ENCODE measurements at regions not wholly inside any gene's neighbourhood (a gene's known extent, or its start where the extent isn't known, plus 50 kb on each side); places are given as distances from the start of the nearest gene placed in this dataset.
"Not testable (repeated sequence)": the region's sequence is repeated elsewhere in the genome, so short reads cannot be mapped to it uniquely, and the experiment has no call there.

DNA sequence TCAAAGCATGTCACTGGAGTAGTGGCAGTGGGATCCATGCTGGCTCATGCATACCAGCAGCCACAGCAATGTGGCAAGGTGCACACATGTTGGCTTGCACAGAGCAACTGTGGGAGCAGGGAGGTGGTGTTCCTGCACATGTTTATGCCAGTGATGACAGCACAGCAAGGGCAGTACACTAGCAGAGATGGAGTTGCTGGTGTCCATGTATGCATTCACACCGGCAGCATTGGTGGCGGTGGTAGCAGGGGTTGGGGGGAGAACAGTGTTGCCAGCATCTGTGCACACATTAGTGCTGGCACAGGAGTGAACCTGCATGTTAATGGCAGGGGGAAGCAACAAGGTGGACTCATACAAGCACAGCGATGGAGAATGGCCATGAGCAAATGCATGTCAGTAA, 202.0 kb upstream of the KCNMB2 start:
- no peak for DNase-seq (ENCODE audit: low read depth)

DNA sequence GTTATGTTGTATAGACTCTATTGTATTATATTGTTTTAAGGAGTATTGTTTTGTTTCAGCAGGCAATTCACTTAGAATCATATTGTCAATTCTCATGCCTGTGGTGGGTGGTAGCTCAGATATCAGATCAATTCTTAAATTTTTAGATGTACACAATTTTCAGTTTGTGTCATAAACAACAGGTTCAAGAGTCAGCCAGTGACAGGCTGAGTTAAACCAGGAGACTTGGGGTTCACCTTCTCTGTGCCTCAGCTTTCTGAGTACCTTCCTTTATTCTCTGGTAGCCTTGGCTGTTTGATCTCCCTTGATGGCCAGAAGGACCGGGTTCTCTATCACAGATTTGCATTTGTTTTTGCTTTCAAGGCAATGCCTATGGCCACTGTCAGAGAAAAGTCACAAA, 199.9 kb upstream of the KCNMB2 start:
- DNase-seq (ENCODE audit: low read depth): no peak
- TF ChIP-seq, protein P1, sequence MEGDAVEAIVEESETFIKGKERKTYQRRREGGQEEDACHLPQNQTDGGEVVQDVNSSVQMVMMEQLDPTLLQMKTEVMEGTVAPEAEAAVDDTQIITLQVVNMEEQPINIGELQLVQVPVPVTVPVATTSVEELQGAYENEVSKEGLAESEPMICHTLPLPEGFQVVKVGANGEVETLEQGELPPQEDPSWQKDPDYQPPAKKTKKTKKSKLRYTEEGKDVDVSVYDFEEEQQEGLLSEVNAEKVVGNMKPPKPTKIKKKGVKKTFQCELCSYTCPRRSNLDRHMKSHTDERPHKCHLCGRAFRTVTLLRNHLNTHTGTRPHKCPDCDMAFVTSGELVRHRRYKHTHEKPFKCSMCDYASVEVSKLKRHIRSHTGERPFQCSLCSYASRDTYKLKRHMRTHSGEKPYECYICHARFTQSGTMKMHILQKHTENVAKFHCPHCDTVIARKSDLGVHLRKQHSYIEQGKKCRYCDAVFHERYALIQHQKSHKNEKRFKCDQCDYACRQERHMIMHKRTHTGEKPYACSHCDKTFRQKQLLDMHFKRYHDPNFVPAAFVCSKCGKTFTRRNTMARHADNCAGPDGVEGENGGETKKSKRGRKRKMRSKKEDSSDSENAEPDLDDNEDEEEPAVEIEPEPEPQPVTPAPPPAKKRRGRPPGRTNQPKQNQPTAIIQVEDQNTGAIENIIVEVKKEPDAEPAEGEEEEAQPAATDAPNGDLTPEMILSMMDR (conservative IDR thresholded peaks at IDR 0.05; ENCODE audit: low read depth, low read length): no peak

More for the DNA sequence above, 202.0 kb upstream of the KCNMB2 start:
- H3K4me3 ChIP-seq (ENCODE audit: low read length): no peak overlapping the region
- TF ChIP-seq, protein P1 (conservative IDR thresholded peaks at IDR 0.05; ENCODE audit: low read depth, low read length): no peak

GRCh38 chr3:178340506-178340905, 195.7 kb upstream of the KCNMB2 start:
- H3K4me3 ChIP-seq (ENCODE audit: low read length): no peak overlapping the region
- TF ChIP-seq, protein P1 (conservative IDR thresholded peaks at IDR 0.05; ENCODE audit: low read depth, low read length): no peak
- DNase-seq (ENCODE audit: low read depth): no peak

More for the DNA sequence above, 199.9 kb upstream of the KCNMB2 start:
- H3K4me3 ChIP-seq (ENCODE audit: low read length): no peak overlapping the region

DNA sequence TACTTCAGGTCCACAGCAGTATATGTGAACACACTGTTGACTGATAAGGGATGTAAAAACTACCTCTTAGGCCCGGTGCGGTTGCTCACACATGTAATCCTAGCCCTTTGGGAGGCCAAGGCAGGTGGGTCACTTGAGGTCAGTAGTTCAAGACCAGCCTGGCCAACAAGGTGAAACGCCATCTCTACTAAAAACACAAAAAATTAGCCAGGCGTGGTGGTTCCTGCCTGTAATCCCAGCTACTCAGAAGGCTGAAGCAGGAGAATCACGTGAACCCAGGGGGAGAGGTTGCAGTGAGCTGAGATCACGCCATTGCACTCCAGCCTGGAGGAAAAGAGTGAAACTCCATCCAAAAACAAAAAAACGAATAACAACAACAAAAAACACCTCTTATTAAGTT, 194.6 kb upstream of the KCNMB2 start:
- no peak for DNase-seq (ENCODE audit: low read depth)
- TF ChIP-seq, protein P1 (conservative IDR thresholded peaks at IDR 0.05; ENCODE audit: low read depth, low read length): no peak
- no peak overlapping the region for H3K4me3 ChIP-seq (ENCODE audit: low read length)

- H3K4me3 ChIP-seq (ENCODE audit: low read length): no peak overlapping the region
- no peak for DNase-seq (ENCODE audit: low read depth)
- TF ChIP-seq, protein P1 (conservative IDR thresholded peaks at IDR 0.05; ENCODE audit: low read depth, low read length): no peak
Measured at GRCh38 chr3:178342111-178342510, 194.1 kb upstream of the KCNMB2 start.

GRCh38 chr3:178343433-178344038, 192.7 kb upstream of the KCNMB2 start:
- no peak for DNase-seq (ENCODE audit: low read depth)
- TF ChIP-seq, protein P1 (conservative IDR thresholded peaks at IDR 0.05; ENCODE audit: low read depth, low read length): no peak
- no peak overlapping the region for H3K4me3 ChIP-seq (ENCODE audit: low read length)

GRCh38 chr3:178345944-178346343, 190.3 kb upstream of the KCNMB2 start:
- TF ChIP-seq, protein P1 (conservative IDR thresholded peaks at IDR 0.05; ENCODE audit: low read depth, low read length): no peak
- DNase-seq (ENCODE audit: low read depth): no peak
- H3K4me3 ChIP-seq (ENCODE audit: low read length): no peak overlapping the region

DNA sequence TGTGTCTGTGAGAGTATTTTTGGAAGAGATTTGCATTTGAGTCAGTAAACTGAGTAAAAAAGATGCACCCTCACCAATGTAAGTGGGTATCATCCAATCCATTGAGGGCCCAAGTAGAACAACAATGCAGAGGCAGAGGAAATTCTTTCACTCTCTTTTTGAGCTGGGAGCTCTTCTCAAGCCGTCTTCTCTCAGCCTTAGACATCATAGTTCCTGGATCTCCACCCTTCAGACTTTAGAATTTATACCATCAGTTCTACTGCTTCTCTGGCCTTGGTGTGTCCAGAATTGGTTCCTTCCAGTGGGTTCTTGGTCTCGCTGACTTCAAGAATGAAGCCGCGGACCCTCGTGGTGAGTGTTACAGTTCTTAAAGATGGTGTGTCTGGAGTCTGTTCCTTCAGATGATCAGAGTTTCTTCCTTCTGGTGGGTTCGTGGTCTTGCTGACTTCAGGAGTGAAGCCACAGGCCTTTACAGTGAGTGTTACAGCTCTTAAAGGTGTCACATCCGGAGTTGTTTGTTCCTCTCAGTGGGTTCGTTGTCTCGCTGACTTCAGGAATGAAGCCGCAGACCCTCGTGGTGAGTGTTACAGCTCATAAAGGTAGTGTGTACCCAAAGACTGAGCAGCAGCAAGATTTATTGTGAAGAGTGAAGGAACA, 187.5 kb upstream of the KCNMB2 start:
- DNase-seq (ENCODE audit: low read depth); H3K4me3 ChIP-seq (ENCODE audit: low read length): not testable (repeated sequence)

DNA sequence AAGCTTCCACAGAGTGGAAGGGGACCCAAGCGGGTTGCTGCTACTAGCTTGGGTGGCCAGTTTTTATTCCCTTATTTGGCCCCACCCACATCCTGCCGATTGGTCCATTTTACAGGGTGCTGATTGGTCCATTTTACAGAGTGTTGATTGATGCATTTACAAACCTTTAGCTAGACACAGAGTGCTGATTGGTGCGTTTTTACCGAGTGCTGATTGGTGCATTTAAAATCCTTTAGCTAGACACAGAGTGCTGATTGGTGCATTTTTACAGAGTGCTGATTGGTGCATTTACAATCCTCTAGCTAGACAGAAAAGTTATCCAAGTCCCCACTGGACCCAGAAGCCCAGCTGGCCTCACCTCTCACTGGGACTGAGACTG, 187.0 kb upstream of the KCNMB2 start:
- not testable (repeated sequence) for H3K4me3 ChIP-seq (ENCODE audit: low read length); DNase-seq (ENCODE audit: low read depth)
